Bronchial epithelial cell (primary cell): ENCODE measurements at regions not wholly inside any gene's neighbourhood (a gene's known extent, or its start where the extent isn't known, plus 50 kb on each side); places are given as distances from the start of the nearest gene placed in this dataset.
A peak's percentile ranks its signal among the peaks of the same experiment; 100 is the strongest.

Experiments used
- DNase-seq: peaks from one replicate; pipeline ENCODE4 v3.0.0-alpha.2; 2010; ENCODE audit warnings: low read depth
- FAIRE-seq: peaks from 2 replicates; lab custom pipeline; 2011; peaks lifted over from hg19 to GRCh38; lab: Jason Lieb, UNC
- H3K27me3 ChIP-seq: 2 replicates; pipeline ENCODE4 v1.5.1; 2011; ENCODE audit warnings: low read length; ENCODE audit not compliant: control insufficient read depth, insufficient read depth
- H3K36me3 ChIP-seq: 2 replicates; pipeline ENCODE4 v1.5.1; 2011; ENCODE audit warnings: low read length; ENCODE audit not compliant: control insufficient read depth, insufficient read depth
- H3K4me3 ChIP-seq: 2 replicates; pipeline ENCODE4 v1.5.1; 2011; ENCODE audit warnings: mild to moderate bottlenecking, low read depth, low read length, control low read depth
- CTCF ChIP-seq: IDR thresholded peaks from 2 replicates; pipeline ENCODE4 v1.5.1; 2011; ENCODE audit warnings: mild to moderate bottlenecking, moderate library complexity, low read length, control low read depth, inconsistent platforms; ENCODE audit not compliant: insufficient read depth, severe bottlenecking

- FAIRE-seq: no peak
- no peaks in the 10 kb centered on the region for H3K27me3 ChIP-seq
- no peak for DNase-seq
- no peaks in the 10 kb centered on the region for H3K36me3 ChIP-seq
- H3K4me3 ChIP-seq: no peak overlapping the region
- no peak for TF ChIP-seq CTCF
These were observed 773.8 kb upstream of the TBX3 start for GRCh38 chr12:115457798-115458197.

GRCh38 chr12:115456946-115457689, 773.1 kb upstream of the TBX3 start:
- Histone ChIP-seq H3K27me3 (no peaks in the 10 kb centered on the region), H3K4me3 (no peak overlapping the region), H3K36me3 (no peaks in the 10 kb centered on the region)
- DNase-seq (peak; percentile 12), FAIRE-seq (no peak)
- peak; percentile 18 for TF ChIP-seq CTCF

GRCh38 chr12:115455268-115455681, 771.3 kb upstream of the TBX3 start:
- peaks cover 9% of the 10 kb centered on the region for H3K27me3 ChIP-seq
- TF ChIP-seq CTCF: no peak
- DNase-seq (no peak), FAIRE-seq (no peak)
- no peak overlapping the region for H3K4me3 ChIP-seq
- H3K36me3 ChIP-seq: no peaks in the 10 kb centered on the region

- FAIRE-seq (no peak), DNase-seq (no peak)
- H3K36me3 ChIP-seq: no peaks in the 10 kb centered on the region
- H3K4me3 ChIP-seq: no peak overlapping the region
- H3K27me3 ChIP-seq: peaks cover 9% of the 10 kb centered on the region
- TF ChIP-seq CTCF: no peak
These were observed 768.8 kb upstream of the TBX3 start for GRCh38 chr12:115452751-115453281.

GRCh38 chr12:115451780-115452736, 768.1 kb upstream of the TBX3 start:
- Histone ChIP-seq H3K27me3 (peaks cover 9% of the 10 kb centered on the region), H3K4me3 (no peak overlapping the region), H3K36me3 (no peaks in the 10 kb centered on the region)
- FAIRE-seq: no peak
- DNase-seq: no peak
- TF ChIP-seq CTCF: no peak
